GM18499 (cell line): ENCODE measurements at regions not wholly inside any gene's neighbourhood (a gene's known extent, or its start where the extent isn't known, plus 50 kb on each side); places are given as distances from the start of the nearest gene placed in this dataset.

Experiments
- ATAC-seq: cut with Tn5 transposase; IDR thresholded peaks from one replicate; pipeline ENCODE4 v1.9.1; 2021; ENCODE audit warnings: moderate number of reproducible peaks; ENCODE audit not compliant: insufficient read depth, unreplicated experiment

- no peak for ATAC-seq
Measured at GRCh38 chr12:92007787-92008186, 137.9 kb downstream of the BTG1 start.

GRCh38 chr12:92003701-92004100 is 141.9 kb downstream of the BTG1 start:
- no peak for ATAC-seq

DNA sequence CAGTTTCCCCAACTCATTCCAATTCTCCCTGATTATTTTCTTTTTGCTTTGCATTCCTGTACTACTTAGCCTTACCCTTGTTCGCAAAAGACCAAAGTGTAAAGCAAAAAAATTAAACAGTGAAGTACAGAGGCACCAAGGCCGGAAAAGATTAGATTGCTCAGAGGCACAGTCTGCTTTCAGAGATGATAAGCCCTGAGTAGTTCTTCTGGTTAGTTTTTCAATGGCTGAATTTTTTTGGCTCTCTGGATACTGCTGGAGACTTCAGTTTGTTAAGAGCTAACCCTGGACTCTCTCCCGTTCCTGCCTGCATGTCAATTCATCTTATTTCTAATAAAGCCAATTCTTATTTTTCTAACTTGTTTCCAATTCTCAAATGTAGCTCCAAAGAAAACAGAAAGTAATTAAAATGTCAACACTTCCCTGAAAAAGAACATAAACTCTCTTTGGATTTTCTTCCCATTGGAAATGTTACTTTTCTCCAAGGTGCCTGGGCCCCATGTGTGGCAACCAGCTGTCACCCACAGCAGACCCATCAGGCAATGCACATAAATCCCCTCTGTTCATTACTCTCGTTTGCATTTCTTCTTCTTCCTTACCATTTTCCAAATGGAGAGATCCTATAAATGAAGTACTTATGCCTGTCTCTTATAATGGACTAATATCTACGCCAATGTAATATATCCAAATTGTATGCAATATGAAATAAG is 142.8 kb downstream of the BTG1 start:
- ATAC-seq: no peak

DNA sequence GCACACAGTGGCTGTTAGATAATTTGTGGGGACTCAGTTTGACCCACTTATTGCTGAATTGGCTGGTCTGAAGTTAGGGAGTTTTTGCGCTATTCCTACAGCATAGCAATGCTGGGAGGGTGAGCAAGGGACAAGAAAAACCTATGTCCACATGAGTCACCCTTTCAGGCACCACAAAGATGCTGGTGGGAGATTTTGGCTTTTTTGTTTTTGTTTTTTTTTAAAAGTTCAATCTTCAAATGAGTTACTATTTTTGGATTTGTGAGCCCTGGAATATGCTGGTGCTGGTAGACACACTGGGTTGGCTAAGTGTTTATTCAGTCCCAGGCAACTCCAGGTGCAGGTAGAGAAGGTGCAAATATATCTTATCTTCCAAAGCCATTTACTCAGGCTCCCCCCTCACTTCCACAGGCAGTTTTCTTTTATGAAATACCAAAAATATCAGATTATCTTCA is 143.4 kb downstream of the BTG1 start:
- no peak for ATAC-seq

DNA sequence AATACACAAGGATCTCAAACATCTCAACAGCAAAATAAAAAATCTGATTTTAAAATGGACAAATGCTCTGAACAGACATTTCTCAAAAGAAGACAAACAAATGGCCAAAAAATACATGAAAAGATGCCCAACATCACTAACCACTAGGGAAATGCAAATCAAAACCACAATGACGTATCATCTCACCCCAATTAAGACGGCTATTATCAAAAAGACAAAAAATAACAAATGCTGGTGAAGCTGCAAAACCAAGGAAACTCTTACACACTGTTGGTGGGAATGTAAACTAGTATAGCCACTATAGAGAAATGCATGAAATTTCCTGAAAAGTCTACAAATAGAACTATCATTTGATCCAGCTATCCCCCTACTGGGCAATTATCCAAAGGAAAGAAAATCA is 145.0 kb downstream of the BTG1 start:
- ATAC-seq: no peak

DNA sequence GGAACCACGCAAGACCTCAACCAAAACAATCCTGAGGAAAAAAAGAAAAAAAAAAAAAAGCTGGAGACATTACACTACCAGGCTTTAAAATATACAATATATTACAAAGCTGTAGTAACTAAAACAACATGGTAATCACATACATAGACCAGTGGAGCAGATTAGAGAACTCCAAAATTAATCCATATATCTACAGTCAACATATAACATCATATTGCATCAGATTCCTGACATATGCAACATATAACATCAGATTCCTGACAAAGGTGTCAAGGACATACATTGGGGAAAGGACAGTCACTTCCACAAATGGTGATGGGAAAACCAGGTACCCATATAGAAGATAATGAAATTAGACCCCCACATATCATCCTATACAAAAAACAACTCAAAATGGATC is 145.8 kb downstream of the BTG1 start:
- ATAC-seq: no peak

DNA sequence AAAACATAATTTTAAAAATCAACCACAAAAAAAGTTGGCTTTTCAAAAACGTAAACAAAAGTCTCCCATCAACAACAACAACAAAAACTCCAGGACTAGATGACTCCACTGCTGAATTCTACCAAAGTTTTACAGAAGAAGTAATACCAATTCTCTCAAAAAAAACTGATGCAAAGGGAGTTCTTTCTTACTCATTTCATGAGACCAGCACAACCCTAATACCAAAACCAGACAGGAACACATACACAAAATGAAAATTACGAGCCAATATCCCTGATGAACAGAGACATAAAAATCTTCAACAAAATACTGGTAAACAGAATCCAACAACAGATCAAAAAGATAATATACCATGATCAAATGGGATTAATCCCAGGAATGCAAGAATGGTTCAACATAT is 147.3 kb downstream of the BTG1 start:
- ATAC-seq: no peak

- no peak for ATAC-seq
Measured at GRCh38 chr12:91994208-91994797, 151.3 kb downstream of the BTG1 start.

GRCh38 chr12:91993287-91994017 is 152.2 kb downstream of the BTG1 start:
- no peak for ATAC-seq

DNA sequence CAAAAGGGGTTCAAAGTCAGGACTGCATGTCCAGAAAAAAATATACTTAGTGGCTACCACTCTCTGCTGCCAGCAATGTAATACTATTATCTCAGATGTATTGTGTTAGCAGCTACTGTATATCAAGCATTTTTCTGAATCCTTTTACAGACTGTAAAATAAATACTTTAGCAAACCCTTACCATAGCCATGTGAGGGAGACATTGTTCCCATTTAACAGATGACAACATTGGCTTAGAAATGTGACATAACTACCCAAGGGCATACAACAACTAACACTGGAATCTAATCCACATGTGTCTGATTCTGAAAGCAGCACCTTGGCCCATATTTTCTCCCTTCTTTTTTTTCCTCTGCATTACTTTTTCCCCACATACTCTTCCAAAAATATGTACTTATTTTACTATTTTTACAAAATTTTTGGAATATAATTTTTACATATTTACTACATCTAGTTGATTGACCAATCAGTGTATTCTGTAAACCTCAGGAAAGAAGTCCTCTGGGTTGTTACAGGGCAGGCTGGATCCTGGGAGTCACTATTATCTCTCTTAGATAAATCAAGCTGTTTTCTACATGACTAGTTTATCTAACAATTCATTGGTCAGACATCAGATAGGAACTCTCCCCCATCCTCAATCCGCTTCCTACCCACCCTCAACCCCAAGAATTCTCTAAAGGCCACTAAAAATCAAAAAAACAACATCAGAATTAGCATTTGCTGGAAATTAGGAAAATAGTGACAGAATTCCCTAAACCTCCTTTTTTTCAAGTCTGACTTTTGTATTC is 154.1 kb downstream of the BTG1 start:
- no peak for ATAC-seq

GRCh38 chr12:91990525-91990924 is 155.1 kb downstream of the BTG1 start:
- no peak for ATAC-seq

- ATAC-seq: no peak
Measured at GRCh38 chr12:91989143-91989542, 156.5 kb downstream of the BTG1 start.

DNA sequence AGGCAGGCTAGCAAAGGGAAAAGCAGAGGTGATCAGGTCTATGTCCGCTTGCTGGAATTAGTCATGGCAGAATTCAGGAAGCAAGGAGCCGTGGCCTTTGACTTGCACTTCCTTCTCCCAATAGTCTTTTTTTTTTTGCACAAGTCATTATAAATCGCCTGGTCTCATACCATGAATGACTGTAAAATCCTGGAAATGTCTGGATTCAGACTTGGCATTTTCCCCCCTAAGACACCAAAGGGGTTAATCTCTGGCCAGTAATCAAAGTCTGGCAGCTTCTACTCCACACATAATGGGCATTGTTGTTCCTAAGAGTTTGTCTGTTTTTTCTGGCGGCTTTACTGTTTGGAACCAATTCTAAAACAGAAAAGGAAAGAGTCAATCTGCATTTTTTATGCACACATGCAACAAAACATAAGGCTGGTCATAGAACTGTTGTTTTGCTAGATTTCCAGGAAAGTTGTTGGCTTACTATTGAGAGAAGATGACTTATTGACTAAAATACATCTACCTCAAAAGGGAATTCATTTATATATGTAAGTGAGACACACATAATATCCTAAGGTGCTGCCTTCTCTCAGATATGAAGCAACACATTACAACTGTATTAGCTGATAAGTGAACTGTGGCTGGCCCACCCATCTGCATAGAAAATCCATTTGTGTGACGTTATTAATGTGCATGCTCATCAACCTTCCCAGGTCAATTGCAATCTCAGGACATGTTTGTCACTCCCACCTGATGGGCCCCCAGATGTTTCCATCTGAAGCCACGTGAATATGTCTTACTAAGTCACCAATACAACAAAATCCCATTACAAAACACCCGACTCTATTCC is 157.3 kb downstream of the BTG1 start:
- ATAC-seq: no peak

DNA sequence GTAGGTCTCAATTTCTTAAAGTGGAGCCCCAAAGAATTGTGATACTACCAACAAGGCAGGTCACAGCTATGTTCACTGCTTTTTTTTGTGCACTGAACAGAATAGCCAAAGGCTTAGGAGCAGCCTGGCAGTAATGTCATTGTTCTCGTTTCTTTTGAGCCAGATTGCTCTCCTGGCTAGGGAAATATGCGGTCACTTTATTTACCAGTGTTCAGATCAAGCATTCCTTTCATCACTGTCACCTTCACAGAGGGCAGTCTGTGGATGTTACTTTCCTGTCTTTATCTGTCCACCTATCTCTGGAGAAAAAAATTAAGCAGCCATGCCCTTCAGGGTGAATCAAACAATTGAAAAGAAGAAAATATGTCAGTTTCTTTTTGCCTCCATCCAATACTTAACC is 159.6 kb downstream of the BTG1 start:
- ATAC-seq: no peak

GRCh38 chr12:91985002-91985787 is 160.5 kb downstream of the BTG1 start:
- ATAC-seq: no peak

- no peak for ATAC-seq
Measured at GRCh38 chr12:91984556-91984955, 161.1 kb downstream of the BTG1 start.

- no peak for ATAC-seq
Measured at GRCh38 chr12:91983935-91984334, 161.7 kb downstream of the BTG1 start.

GRCh38 chr12:91982946-91983345 is 162.7 kb downstream of the BTG1 start:
- ATAC-seq: no peak

- no peak for ATAC-seq
Measured at GRCh38 chr12:91980389-91980821, 165.2 kb downstream of the BTG1 start.
